HEK293 (cell line): ENCODE measurements at regions not wholly inside any gene's neighbourhood (a gene's known extent, or its start where the extent isn't known, plus 50 kb on each side); places are given as distances from the start of the nearest gene placed in this dataset.

Experiments
- CTCF ChIP-seq: fragments of 450-650 bp; formaldehyde crosslinking; IDR thresholded peaks from 2 replicates; pipeline ENCODE4 v1.5.1; 2016; ENCODE audit warnings: missing biosample characterization, missing genetic modification characterization
- ELK4 ChIP-seq: IDR thresholded peaks from 2 replicates; pipeline ENCODE4 v1.6.1; 2011; ENCODE audit warnings: mild to moderate bottlenecking, low read depth, low read length, borderline replicate concordance
- KLF10 ChIP-seq: fragments of 450-650 bp; IDR thresholded peaks from 2 replicates; pipeline ENCODE4 v1.5.1; 2018; ENCODE audit warnings: missing biosample characterization, mild to moderate bottlenecking, missing genetic modification characterization
- MYNN ChIP-seq: fragments of 450-650 bp; formaldehyde crosslinking; IDR thresholded peaks from 2 replicates; pipeline ENCODE4 v1.5.1; 2016; ENCODE audit warnings: missing biosample characterization, missing genetic modification characterization, borderline replicate concordance
- PRDM1 ChIP-seq: fragments of 450-650 bp; formaldehyde crosslinking; IDR thresholded peaks from 2 replicates; pipeline ENCODE4; 2016; ENCODE audit warnings: missing biosample characterization, missing genetic modification characterization
- SETDB1 ChIP-seq: IDR thresholded peaks from one replicate; pipeline ENCODE4 v1.6.1; 2017; ENCODE audit warnings: mild to moderate bottlenecking, low read length, moderate library complexity, mixed read lengths; ENCODE audit not compliant: insufficient read length
- SP2 ChIP-seq: fragments of 450-650 bp; formaldehyde crosslinking; IDR thresholded peaks from 2 replicates; pipeline ENCODE4 v1.5.1; 2016; ENCODE audit warnings: missing biosample characterization, missing genetic modification characterization
- ZBTB1 ChIP-seq: fragments of 450-650 bp; formaldehyde crosslinking; IDR thresholded peaks from 2 replicates; pipeline ENCODE4 v1.5.1; 2016; ENCODE audit warnings: missing biosample characterization, missing genetic modification characterization
- ZBTB7A ChIP-seq: fragments of 450-650 bp; formaldehyde crosslinking; IDR thresholded peaks from 2 replicates; pipeline ENCODE4 v1.5.1; 2016; ENCODE audit warnings: low read depth, missing biosample characterization, missing genetic modification characterization
- ZNF114 ChIP-seq: fragments of 450-650 bp; formaldehyde crosslinking; IDR thresholded peaks from 2 replicates; pipeline ENCODE4 v1.5.0; 2017; ENCODE audit warnings: missing biosample characterization, missing genetic modification characterization
- ZNF146 ChIP-seq: fragments of 450-650 bp; formaldehyde crosslinking; IDR thresholded peaks from 2 replicates; pipeline ENCODE4 v1.5.1; 2016; ENCODE audit warnings: missing biosample characterization, missing genetic modification characterization
- ZNF202 ChIP-seq: fragments of 450-650 bp; formaldehyde crosslinking; IDR thresholded peaks from 2 replicates; pipeline ENCODE4 v1.5.1; 2016; ENCODE audit warnings: missing biosample characterization, missing genetic modification characterization, borderline replicate concordance
- ZNF354C ChIP-seq: fragments of 450-650 bp; formaldehyde crosslinking; IDR thresholded peaks from 2 replicates; pipeline ENCODE4 v1.5.1; 2016; ENCODE audit warnings: missing biosample characterization, missing genetic modification characterization, low read depth, borderline replicate concordance

GRCh38 chr7:111658546-111658945 lies 96.3 kb upstream of the IMMP2L start:
- TF ChIP-seq CTCF (tag by site-specific recombination) (no peak), ZNF354C (tag by site-specific recombination) (no peak), MYNN (tag by site-specific recombination) (no peak), ZBTB1 (tag by site-specific recombination) (no peak), ZNF146 (tag by site-specific recombination) (no peak), ELK4 (no peak), ZBTB7A (no peak), SETDB1 (no peak), ZNF114 (tag by site-specific recombination) (no peak), KLF10 (no peak), PRDM1 (tag by site-specific recombination) (no peak), SP2 (tag by site-specific recombination) (no peak), ZNF202 (no peak)
